ENCODE measurements at regions not wholly inside any gene's neighbourhood (a gene's known extent, or its start where the extent isn't known, plus 50 kb on each side); places are given as distances from the start of the nearest gene placed in this dataset.
A peak's percentile ranks its signal among the peaks of the same experiment; 100 is the strongest.

GRCh38 chr9:12874395-12874794 is 99.6 kb downstream of the LURAP1L start:
- no peak for DNase-seq

DNA sequence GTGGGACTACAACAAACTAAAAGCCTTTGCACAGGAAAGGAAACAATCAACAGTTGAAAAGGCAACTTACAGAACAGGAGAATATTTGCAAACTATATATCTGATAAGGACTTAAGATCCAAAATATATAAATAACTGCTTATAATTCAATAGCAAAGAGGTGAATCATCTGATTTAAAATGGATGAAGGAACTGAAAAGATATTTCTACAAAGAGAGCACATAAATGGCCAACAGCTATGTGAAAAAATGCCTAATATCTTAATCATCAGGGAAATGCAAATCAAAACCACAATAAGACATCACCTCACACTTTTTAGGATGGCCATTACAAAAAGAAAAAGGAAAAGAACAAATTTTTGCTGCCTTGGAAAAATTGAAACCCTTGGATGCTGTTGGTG is 100.4 kb downstream of the LURAP1L start:
- no peak for DNase-seq

DNA sequence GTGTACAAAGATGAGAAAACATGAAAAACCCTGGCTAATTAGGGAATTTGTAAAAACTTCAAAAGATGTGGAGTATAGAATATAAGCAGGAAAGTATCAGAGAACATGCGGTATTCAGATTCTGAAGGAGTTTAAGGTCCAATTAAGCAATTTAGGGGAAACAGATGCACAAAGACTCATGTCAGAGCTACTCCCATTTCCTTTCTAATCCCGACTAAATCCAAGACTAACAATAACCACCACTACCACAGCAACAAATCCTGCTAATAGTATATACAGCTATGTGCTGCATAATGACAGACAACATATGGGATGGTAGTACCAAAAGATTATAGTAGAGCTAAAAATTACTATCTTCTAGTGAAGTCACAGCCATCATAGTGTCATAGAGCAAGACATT is 102.1 kb downstream of the LURAP1L start:
- DNase-seq: no peak

- no peak for DNase-seq
Observed at GRCh38 chr9:12878351-12878978, 103.6 kb downstream of the LURAP1L start.

GRCh38 chr9:12879961-12880360 is 105.1 kb downstream of the LURAP1L start:
- DNase-seq: no peak

GRCh38 chr9:12880406-12881015 is 105.7 kb downstream of the LURAP1L start:
- DNase-seq: no peak

DNA sequence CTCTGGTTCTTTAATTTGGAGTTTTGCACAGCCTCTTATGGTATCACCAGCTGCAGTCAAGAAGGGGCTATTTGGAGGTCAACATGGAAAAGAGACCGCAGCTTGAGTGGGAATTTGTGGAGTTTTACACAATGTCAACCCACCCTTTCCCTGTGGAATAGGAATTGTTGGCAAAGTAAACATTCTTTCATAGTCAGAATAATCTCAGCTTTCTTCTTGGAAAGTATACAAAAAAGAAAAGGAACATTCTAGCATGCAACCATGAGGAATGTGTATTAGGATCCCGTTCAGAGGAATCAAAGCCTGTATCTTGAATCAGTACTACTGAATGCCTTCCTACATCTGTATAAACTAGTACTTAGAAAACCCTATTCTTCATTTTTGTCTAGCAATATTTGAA is 107.6 kb downstream of the LURAP1L start:
- no peak for DNase-seq

GRCh38 chr9:12884736-12885395 is 110.0 kb downstream of the LURAP1L start:
- no peak for DNase-seq

- no peak for DNase-seq
Observed at GRCh38 chr9:12889402-12890106, 114.7 kb downstream of the LURAP1L start.

DNA sequence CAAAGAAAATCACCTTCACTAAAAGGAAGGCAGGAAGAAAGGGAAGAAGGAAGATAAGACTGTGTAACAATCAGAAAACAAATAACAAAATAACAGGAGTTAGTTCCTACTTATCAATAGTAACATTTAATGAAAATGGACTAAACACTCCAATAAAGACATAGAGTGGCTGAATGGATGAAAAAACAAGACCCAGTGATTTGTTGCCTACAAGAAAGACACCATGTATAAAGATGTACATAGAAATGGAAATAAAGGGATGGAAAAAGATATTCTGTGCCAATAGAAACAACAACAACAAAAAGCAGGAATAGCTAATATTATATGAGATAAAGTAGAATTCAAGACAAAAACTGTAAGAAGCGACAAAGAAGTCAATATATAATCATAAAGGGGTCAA is 116.8 kb downstream of the LURAP1L start:
- no peak for DNase-seq

DNA sequence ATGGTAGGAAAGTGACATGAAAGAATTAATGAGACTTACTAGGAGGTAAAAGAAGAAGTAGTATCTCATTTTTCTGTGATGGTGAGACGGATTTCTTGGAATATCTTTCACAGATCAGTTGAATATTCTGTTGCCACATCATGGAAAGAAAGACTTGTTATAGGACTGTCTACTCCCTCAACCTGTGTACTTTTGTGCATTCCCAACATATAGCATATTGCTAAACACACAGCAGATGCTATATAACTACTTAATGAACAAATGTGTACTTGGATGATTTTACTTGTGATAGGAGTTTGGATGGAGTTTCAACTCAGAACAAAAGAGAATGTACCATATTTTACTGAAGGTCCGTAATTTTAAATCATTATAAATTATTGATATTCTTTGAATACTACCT is 128.5 kb downstream of the LURAP1L start:
- no peak for DNase-seq

DNA sequence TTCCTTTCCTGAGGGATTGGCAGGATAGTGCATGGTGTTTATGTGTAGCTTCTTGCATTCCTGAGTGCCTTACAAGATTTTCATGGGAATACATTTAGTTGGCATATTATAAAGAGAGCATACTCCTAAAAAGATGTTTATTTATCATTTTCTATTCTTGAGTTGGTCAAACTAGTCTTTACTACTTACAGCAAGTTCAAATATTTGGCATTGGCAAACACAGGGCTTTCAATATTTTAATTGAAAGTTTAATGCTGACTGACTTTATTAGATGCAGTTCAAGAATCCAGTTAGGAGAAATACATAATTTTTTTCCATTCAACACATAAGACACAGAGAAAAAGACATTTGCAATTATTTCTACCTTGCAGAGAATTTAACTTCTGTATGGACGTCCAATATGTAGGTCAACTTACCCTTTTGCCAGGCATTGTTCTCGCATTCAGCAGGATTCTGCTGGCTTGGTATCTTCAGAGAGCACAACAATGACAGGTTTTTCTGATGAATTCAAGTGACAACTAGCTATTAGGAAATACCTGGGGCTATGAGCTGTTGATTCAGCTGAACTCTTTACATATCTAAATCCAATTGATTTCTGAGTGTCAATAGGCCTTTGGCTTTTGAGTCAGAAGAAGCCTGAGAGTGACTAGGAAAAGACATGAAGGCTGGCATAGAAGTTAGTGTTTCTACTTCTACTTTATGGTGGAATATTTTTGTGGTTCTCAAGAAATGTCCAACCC is 129.6 kb downstream of the LURAP1L start:
- DNase-seq: no peak

DNA sequence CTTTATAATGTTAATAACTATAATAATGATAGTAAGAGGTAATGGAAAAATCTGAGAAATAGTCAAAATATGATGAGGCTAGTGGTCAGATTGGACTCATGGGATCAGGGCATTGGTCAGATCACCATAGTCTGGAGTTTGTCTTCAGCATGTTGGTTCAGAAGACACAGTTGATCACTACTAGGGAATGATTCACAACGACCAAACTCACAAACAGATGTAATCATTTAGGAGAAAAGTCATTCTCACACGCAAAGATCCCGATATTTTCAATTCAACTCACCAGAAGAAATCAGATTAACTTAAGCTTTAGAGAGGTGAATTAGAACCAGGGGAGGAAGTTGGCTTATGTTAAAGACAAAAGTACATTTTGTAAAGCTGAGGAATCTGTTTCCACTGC is 131.8 kb downstream of the LURAP1L start:
- DNase-seq: no peak

DNA sequence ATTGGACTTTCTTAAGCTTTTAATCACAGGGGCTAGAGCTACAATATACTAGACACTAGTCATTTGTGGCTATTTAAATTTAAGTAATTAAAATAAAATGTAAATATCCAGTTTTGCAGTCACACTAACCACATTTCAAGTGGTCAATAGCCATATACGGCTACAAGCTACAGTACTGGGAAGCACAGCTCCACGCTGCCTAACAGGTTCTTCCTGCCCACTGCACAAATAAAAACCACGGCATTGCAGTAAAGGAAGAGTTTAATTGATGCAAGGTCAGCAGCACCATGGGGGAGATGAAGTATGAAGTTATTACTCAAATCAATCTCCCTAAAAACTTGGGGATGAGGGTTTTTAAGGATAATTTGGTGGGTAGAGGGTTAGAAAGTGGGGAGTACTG is 134.1 kb downstream of the LURAP1L start:
- no peak for DNase-seq

- DNase-seq: no peak
Observed at GRCh38 chr9:12915366-12915954, 140.6 kb downstream of the LURAP1L start.

DNA sequence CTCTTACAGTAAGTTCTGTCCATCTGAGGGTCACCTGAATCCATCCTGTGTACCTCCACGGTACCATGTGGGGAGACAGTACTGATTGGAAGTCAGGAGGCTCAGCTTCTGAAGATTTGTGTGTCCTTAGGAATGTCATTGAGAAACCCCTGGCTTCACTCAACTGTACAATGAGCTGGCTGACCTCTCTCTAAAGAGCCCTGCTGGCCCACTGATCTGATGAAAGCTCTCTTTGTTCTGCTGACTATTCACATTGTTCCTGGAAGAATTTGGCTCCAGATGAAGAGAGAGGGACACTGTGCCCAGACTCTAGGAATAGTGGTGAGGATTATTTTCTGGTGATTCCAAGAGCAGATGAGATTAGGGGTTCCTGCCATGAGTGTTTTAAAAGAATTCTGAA is 141.2 kb downstream of the LURAP1L start:
- DNase-seq: no peak

GRCh38 chr9:12920437-12920836 is 145.6 kb downstream of the LURAP1L start:
- DNase-seq: no peak

DNA sequence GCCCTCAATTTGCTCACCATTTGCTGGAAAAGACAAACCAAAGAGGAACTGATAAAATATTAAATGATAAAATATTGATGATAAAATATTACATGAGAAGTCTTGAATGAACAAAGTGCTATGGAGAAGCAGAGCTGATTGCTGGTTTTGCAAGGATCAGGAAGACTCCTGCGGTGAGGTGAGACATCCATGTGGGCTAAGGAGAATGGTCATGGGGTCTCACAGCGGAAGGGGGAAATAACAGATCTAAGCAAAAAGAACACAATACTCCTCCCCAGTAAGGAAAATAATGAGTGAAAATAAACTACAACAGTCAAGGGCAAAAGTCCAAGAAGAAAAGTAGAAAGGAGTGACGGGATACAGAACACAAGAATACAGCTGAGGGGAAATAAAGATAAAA is 146.8 kb downstream of the LURAP1L start:
- DNase-seq: no peak

GRCh38 chr9:12922224-12922866 is 147.5 kb downstream of the LURAP1L start:
- no peak for DNase-seq

- DNase-seq: peak; percentile 70
Observed at GRCh38 chr9:12923468-12924009, 148.7 kb downstream of the LURAP1L start.

DNA sequence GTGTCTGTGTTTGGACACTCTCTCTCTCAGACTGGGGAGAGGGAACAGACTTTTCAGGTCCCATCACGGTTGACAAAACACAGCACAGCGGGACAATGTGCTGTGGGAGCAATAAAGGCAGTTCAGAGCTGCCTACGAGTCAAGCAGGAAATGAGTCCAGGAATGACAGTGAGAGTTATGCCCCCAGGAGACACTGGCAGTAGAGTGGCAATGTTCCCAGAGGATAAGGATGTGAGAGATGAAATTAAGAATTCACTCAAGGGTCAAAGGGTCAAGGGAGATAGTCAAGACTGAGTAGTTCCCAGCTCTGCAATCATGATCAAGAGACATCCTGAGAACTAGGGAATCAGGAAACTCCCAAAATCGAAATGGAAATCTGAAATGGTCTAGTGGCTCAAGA is 156.1 kb downstream of the LURAP1L start:
- DNase-seq: no peak

GRCh38 chr9:12933957-12934356 is 159.1 kb downstream of the LURAP1L start:
- no peak for DNase-seq
